ENCODE measurements at regions not wholly inside any gene's neighbourhood (a gene's known extent, or its start where the extent isn't known, plus 50 kb on each side); places are given as distances from the start of the nearest gene placed in this dataset.

- Mint-ChIP-seq H3K9me3 (ENCODE audit: unreplicated experiment) (no peaks in the 10 kb centered on the region), H3K27me3 (ENCODE audit: low read depth, unreplicated experiment) (no peaks in the 10 kb centered on the region), H3K27ac (ENCODE audit: unreplicated experiment) (no peak overlapping the region), H3K36me3 (ENCODE audit: low read depth, unreplicated experiment) (no peaks in the 10 kb centered on the region), H3K4me3 (ENCODE audit: unreplicated experiment) (no peak overlapping the region), H3K4me1 (ENCODE audit: low read depth, unreplicated experiment) (no peaks in the 10 kb centered on the region)
- H3K4me2 ChIP-seq (ENCODE audit: low read length) = no peak overlapping the region
- no peaks in the 10 kb centered on the region for H3K79me2 ChIP-seq (ENCODE audit: insufficient read depth, low read length)
- no peaks in the 10 kb centered on the region for H3K9me3 ChIP-seq (ENCODE audit: insufficient read depth, low read depth, low read length)
- H3K4me3 ChIP-seq (ENCODE audit: insufficient read depth, low read depth, low read length) = no peak overlapping the region
- TF ChIP-seq EZH2 (IDR thresholded peaks at IDR 0.05; ENCODE audit: insufficient read depth, low read length) = no peak
- H3K27ac ChIP-seq (ENCODE audit: low read depth, low read length) = no peak overlapping the region
- FAIRE-seq (no peak), DNase-seq (ENCODE audit: low read depth) (no peak)
- H3K4me1 ChIP-seq (ENCODE audit: insufficient read depth, low read length) = no peaks in the 10 kb centered on the region
- H4K20me1 ChIP-seq (ENCODE audit: insufficient read depth, low read length) = no peaks in the 10 kb centered on the region
- H3K36me3 ChIP-seq (ENCODE audit: insufficient read depth, low read length) = no peaks in the 10 kb centered on the region
- no peaks in the 10 kb centered on the region for H3K27me3 ChIP-seq (ENCODE audit: insufficient read depth, low read length)
- no peak overlapping the region for H2AFZ ChIP-seq (ENCODE audit: low read depth, low read length)
- H3K9ac ChIP-seq (ENCODE audit: low read length) = no peak overlapping the region
Measured at GRCh38 chr4:180726611-180727010, 1516.6 kb upstream of the TENM3 start.

GRCh38 chr4:180727478-180727877, 1515.7 kb upstream of the TENM3 start:
- Histone ChIP-seq H2AFZ (ENCODE audit: low read depth, low read length) (no peak overlapping the region), H3K79me2 (ENCODE audit: insufficient read depth, low read length) (no peaks in the 10 kb centered on the region), H3K9ac (ENCODE audit: low read length) (no peak overlapping the region), H3K36me3 (ENCODE audit: insufficient read depth, low read length) (no peaks in the 10 kb centered on the region), H3K4me2 (ENCODE audit: low read length) (no peak overlapping the region), H4K20me1 (ENCODE audit: insufficient read depth, low read length) (no peaks in the 10 kb centered on the region), H3K27me3 (ENCODE audit: insufficient read depth, low read length) (no peaks in the 10 kb centered on the region), H3K27ac (ENCODE audit: low read depth, low read length) (no peak overlapping the region), H3K4me3 (ENCODE audit: insufficient read depth, low read depth, low read length) (no peak overlapping the region), H3K4me1 (ENCODE audit: insufficient read depth, low read length) (no peaks in the 10 kb centered on the region), H3K9me3 (ENCODE audit: insufficient read depth, low read depth, low read length) (no peaks in the 10 kb centered on the region)
- Mint-ChIP-seq H3K9me3 (ENCODE audit: unreplicated experiment) (no peaks in the 10 kb centered on the region), H3K27ac (ENCODE audit: unreplicated experiment) (no peak overlapping the region), H3K4me3 (ENCODE audit: unreplicated experiment) (no peak overlapping the region), H3K4me1 (ENCODE audit: low read depth, unreplicated experiment) (no peaks in the 10 kb centered on the region), H3K27me3 (ENCODE audit: low read depth, unreplicated experiment) (no peaks in the 10 kb centered on the region), H3K36me3 (ENCODE audit: low read depth, unreplicated experiment) (no peaks in the 10 kb centered on the region)
- DNase-seq (ENCODE audit: low read depth) (no peak), FAIRE-seq (no peak)
- no peak for TF ChIP-seq CTCF (IDR thresholded peaks at IDR 0.05; ENCODE audit: insufficient read depth, low read depth, low read length)
- TF ChIP-seq EZH2 (IDR thresholded peaks at IDR 0.05; ENCODE audit: insufficient read depth, low read length) = no peak

GRCh38 chr4:180734753-180735432, 1508.3 kb upstream of the TENM3 start:
- Histone ChIP-seq H3K4me3 (ENCODE audit: insufficient read depth, low read depth, low read length) (no peak overlapping the region), H3K9me3 (ENCODE audit: insufficient read depth, low read depth, low read length) (no peaks in the 10 kb centered on the region), H3K36me3 (ENCODE audit: insufficient read depth, low read length) (no peaks in the 10 kb centered on the region), H3K27me3 (ENCODE audit: insufficient read depth, low read length) (no peaks in the 10 kb centered on the region), H3K4me2 (ENCODE audit: low read length) (no peak overlapping the region), H3K27ac (ENCODE audit: low read depth, low read length) (no peak overlapping the region), H3K79me2 (ENCODE audit: insufficient read depth, low read length) (no peaks in the 10 kb centered on the region), H3K9ac (ENCODE audit: low read length) (no peak overlapping the region), H2AFZ (ENCODE audit: low read depth, low read length) (no peak overlapping the region), H4K20me1 (ENCODE audit: insufficient read depth, low read length) (no peaks in the 10 kb centered on the region), H3K4me1 (ENCODE audit: insufficient read depth, low read length) (no peaks in the 10 kb centered on the region)
- no peaks in the 10 kb centered on the region for H3K27me3 Mint-ChIP-seq (ENCODE audit: low read depth, unreplicated experiment)
- H3K27ac Mint-ChIP-seq (ENCODE audit: unreplicated experiment) = no peak overlapping the region
- no peaks in the 10 kb centered on the region for H3K36me3 Mint-ChIP-seq (ENCODE audit: low read depth, unreplicated experiment)
- H3K4me1 Mint-ChIP-seq (ENCODE audit: low read depth, unreplicated experiment) = no peaks in the 10 kb centered on the region
- FAIRE-seq (no peak), DNase-seq (ENCODE audit: low read depth) (no peak)
- H3K4me3 Mint-ChIP-seq (ENCODE audit: unreplicated experiment) = no peak overlapping the region
- H3K9me3 Mint-ChIP-seq (ENCODE audit: unreplicated experiment) = no peaks in the 10 kb centered on the region
- TF ChIP-seq CTCF (IDR thresholded peaks at IDR 0.05; ENCODE audit: insufficient read depth, low read depth, low read length) (no peak), EZH2 (IDR thresholded peaks at IDR 0.05; ENCODE audit: insufficient read depth, low read length) (no peak)
